GM21381 (cell line): ENCODE measurements at regions not wholly inside any gene's neighbourhood (a gene's known extent, or its start where the extent isn't known, plus 50 kb on each side); places are given as distances from the start of the nearest gene placed in this dataset.
A peak's percentile ranks its signal among the peaks of the same experiment; 100 is the strongest.
"Not testable (repeated sequence)": the region's sequence is repeated elsewhere in the genome, so short reads cannot be mapped to it uniquely, and the experiment has no call there.

Experiments
- ATAC-seq: cut with Tn5 transposase; IDR thresholded peaks from one replicate; pipeline ENCODE4 v1.9.1; 2021; ENCODE audit warnings: mild to moderate bottlenecking, moderate library complexity; ENCODE audit not compliant: unreplicated experiment

DNA sequence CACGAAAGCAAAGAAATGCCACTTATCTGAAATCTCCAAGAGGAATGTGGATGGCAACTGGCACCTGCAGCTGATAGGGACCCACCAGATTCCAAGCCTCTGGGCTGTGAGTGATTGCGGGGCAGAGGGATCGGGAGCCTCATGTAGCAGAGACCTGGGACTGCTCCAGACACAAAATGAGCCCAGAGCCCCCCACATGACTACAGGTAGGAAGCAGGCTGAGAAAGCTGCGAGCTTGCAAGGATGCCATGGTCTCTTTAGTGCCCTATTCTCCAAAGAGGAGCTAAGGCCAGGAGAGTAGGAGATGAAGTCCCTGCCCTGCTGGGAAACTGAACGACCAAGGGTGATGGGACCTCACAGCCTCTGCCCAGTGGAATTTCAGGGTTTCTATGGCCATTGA, 305.4 kb upstream of the CHRNA7 start:
- ATAC-seq: not testable (repeated sequence)

DNA sequence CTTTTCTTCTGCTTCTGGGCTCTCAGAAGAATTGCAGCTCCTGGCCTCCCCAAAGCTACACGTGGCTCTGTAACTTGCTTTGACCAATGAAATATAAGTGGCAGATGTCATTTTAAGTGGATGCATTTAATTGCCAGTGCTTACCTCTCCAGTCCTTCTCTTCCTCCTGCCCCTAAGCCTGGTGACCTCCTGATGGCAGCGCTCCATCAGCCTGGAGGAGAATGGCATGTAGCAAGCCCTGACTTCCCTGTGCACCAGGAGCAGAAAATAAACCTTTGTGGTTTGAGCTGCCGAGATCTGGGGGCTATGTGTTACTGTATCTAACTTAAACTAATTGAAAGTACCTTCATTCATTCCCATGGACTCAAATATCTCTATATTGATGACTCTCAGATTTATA, 304.7 kb upstream of the CHRNA7 start:
- ATAC-seq: not testable (repeated sequence)

DNA sequence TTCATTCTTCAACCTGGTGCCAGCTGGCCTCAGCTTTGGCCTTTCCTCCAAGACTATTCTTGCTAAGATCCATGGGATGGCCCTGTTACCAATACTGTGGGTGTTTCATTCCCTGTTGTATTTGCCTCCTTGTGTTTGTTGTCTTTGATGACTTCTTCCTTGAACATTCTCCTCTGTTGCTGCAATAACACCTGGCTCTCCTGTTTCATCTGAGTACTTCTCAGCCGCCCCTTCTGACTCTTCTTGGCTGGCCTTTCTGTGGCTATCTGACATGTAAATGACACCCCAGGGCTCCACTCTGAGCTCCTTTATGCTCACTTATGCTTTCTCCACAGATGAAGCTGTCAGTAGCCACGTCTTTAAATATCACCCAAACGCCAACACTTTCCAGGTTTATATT, 302.7 kb upstream of the CHRNA7 start:
- ATAC-seq: no peak

- ATAC-seq: no peak
These were observed 297.6 kb upstream of the CHRNA7 start for GRCh38 chr15:31732726-31733125.

DNA sequence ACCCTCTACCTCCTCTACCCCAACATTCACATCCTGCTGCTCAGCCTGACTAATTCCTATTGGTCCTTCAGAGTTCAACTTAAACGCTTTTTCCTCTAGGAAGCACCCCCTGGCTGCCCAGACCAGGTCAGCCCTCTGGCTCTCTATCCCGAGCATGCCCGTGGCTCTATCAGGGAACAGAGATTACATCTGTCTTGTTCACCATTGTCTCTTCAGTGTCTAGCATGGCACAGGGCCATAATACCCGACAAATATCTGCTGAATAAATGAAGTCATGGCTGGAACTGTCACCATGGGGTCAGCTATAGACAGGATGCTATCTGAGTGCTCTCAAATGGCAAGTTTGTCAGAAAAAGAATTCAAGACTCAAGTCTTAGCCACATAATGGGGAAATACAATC, 296.9 kb upstream of the CHRNA7 start:
- ATAC-seq: no peak

DNA sequence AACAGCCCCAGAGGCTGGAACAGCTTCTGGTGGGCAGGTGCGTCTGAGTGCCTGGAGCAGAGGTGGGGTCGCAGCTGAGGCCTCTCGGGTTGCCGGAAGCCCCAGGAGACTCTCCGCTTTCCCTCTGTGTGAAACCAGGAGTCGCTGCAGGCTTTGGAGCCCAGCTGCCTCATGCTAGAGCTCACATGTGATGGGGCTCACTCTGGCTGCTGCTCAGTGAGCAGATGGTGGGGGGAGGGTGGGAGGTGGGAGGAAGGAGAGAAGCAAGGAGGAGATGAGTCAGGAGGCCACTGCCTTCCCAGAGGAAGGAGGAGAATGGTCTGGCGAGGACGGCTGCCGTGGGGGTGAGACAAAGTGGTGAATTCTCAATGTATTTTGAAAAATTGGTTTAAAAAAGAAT, 290.1 kb upstream of the CHRNA7 start:
- no peak for ATAC-seq

GRCh38 chr15:31745841-31746240, 284.5 kb upstream of the CHRNA7 start:
- ATAC-seq: no peak

GRCh38 chr15:31752065-31752762, 278.1 kb upstream of the CHRNA7 start:
- no peak for ATAC-seq

DNA sequence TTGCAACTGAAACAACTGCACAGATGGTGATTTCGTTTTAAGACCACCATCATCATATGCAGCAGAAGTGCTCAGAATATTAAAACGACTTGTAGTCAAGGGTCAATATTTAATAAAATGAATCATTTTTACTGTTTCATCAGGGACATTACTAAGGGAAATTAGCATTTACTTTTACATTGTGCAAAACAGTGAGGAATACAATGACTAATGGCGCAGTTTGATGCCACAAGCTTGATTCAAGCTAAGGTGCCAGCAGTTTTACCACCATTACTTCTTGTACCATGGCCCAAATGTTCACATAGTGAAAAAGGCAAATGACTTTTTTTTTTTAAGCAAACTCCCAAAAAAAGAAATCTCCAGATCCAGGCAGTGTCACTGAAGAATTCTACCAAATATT, 277.4 kb upstream of the CHRNA7 start:
- no peak for ATAC-seq

DNA sequence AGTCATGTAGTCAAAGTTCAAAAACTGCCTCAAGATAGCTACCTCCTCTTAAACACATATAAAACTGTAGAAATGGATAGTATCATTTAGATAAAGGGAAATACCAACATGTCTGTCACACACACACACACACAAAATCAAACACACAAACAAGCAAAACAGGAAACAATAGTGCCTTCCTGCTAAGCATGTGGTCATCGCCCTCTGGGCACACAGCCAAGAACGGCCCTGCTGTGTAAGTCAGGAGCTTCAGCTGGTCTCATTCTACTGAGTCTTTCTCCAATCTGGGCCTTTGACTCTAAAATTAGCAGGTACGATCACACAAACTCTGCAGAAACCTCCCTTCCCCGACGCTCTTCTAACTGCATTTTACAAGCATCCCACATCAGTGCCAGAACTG, 272.2 kb upstream of the CHRNA7 start:
- ATAC-seq: no peak

DNA sequence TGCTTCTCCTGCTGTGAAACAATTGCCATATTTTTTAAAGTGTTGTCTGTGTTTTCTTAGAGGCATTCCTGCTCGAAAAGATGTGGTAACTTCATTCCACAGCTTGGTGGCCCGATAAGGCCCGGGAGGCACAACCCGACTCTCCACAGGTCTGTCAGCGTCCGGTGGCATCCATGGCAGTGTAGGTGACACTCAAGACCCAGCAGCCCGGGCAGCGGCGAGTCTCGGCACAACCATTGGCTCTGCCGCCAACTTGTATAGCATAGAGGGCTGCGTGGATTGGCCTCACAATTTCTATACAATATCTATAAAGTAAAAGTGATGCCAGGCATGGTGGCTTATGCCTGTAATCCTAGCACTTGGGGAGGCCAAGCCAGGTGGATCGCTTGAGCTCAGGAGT, 262.3 kb upstream of the CHRNA7 start:
- no peak for ATAC-seq

GRCh38 chr15:31774045-31774444, 256.3 kb upstream of the CHRNA7 start:
- no peak for ATAC-seq

GRCh38 chr15:31776039-31776438, 254.3 kb upstream of the CHRNA7 start:
- ATAC-seq: no peak

DNA sequence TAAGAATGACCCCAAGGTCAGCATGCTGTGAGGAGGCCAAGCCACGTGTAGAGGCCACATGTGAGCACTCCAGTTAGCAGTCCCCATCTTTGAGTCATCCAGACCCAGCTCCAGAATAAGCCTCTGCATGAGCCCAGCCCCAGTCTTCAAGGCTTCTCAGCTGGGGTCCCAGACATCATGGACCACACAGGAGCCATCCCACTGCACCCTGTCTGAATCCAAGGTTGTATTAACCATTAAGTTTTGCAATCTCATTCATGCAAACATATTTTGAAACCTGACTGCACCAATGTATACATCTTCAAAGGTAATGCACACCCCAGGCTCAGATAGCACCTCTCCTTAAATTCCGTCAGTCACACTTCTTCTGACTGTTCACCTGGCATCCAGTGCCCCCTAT, 249.1 kb upstream of the CHRNA7 start:
- ATAC-seq: no peak

- ATAC-seq: no peak
These were observed 248.1 kb upstream of the CHRNA7 start for GRCh38 chr15:31782016-31782783.

GRCh38 chr15:31782951-31783350, 247.4 kb upstream of the CHRNA7 start:
- no peak for ATAC-seq

DNA sequence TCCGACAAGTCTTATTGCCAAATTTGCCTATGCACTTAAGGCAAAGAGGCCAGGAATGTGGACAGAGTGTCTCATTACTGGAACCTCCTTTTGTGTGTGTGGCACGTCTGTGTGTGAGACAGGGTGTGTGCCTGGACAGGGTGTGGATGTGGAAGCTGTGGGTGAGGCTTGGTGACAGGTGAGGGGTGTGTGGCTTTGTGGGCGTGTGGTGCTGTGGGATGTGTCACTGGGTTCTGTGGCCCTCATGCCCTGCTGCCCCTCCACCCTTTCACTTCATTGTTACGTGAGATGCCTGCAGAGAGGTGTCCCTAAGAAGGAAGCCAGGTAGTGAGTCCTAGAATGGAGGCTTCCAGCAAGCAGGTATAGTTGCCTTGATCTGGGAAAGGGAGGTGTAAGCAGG, 244.0 kb upstream of the CHRNA7 start:
- ATAC-seq: no peak

- ATAC-seq: no peak
These were observed 242.2 kb upstream of the CHRNA7 start for GRCh38 chr15:31788104-31788503.

DNA sequence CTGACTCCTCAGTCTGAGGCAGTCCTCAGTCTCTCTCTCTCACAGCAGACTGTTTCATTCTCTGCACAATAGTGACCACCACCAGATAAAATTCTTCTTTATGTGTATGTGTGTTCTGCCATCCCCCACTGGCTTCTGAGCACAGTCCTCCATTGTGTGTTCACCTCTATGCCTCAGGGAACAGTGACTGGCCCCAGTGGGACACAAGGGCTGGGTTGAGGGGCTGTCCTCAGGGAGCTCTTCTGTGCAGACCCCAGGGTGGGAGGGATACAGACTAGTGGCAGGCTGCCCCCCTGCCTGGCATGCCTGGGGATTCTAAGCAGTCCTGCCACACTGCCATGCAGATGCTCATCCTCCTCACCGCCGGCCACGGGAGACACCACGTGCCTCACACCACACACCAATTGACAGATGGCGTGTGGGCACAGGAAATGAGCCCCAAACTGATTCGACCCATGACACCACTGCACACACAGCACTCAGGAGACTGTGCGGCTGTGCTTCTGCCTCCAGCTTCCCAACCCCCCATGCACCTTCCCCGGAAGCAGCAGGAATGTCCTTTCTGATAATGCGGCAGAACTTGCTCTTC, 237.6 kb upstream of the CHRNA7 start:
- no peak for ATAC-seq

DNA sequence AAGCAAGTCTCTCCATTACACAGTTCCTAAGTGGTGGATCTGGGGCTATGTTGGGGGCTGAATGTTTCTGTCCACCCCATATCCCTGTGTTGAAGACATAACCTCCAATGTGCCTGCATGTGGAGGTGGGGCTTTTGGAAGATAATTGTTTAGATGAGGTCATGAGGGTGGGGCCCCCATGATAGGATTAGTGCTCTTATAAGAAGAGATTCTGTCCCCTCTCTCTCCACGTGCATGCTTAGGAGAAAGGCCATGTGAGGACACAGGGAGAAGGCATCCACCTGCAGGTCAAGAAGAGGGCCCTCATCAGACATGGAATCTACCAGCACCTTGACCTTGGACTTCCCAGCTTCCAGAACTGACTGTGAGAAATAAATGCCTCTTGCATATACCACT, 231.0 kb upstream of the CHRNA7 start:
- ATAC-seq: no peak

DNA sequence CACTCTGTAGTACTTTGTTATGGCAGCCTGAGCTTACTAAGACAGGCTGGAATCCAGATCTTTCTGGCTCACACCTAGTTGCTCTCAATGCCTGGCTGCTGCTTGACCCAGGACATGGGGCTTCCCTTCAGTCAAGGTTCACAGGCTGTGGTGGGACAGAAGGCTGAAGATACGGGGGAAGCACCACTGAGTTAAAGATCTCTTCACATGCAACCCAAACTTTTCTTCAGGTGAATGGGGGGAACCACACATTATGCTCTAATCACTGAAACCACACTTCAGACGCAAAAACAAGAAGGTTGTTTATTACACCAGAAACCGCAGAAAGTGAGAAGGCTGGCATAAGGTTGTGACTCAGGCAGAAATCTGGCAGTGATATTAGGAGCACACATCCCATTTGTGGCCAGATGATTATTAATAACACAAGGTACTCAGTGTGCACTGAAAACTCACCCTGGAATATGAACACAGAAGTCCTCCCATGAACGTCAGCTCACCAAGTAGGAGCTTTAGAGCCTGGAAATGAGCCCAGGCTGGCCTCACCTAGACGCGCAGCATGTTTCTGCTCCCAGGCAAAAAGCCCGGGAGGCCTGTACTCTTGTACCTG, 230.5 kb upstream of the CHRNA7 start:
- ATAC-seq: peak; percentile 66

DNA sequence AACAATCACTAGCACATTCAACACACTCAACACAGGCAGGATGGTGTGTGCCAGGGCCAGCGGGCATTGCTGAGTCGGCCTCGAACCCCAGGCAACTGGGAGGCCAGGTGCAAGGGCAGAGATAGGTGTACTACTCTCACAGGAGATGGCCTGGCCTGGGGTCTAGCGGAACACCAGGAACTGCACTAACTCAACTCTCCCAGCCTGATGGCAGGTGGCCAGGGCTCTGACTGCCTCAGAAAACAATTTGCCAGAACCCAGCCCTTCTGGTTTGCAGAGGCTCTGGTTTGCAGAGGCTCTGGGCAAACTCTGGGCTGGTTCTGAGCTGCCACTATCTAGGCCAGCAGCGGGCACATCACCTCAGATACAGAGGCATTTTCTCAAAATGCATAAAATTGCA, 229.2 kb upstream of the CHRNA7 start:
- ATAC-seq: no peak
